Jurkat, Clone E6-1 (cell line): ENCODE measurements at regions not wholly inside any gene's neighbourhood (a gene's known extent, or its start where the extent isn't known, plus 50 kb on each side); places are given as distances from the start of the nearest gene placed in this dataset.

Experiments used
- DNase-seq: peaks from one replicate; pipeline ENCODE4 v3.0.0-alpha.2; 2011; ENCODE audit warnings: low read depth, low spot score
- H3K4me3 ChIP-seq: 2 replicates; pipeline ENCODE4 v1.5.1; 2011; ENCODE audit warnings: mild to moderate bottlenecking, low read length, control low read depth, moderate library complexity

- no peak overlapping the region for H3K4me3 ChIP-seq
- DNase-seq = no peak
These were observed 52.5 kb upstream of the PDE8B start for GRCh38 chr5:77157732-77158532.

GRCh38 chr5:77156379-77156778 is 54.1 kb upstream of the PDE8B start:
- no peak for DNase-seq
- H3K4me3 ChIP-seq = no peak overlapping the region

GRCh38 chr5:77155179-77155785 is 55.2 kb upstream of the PDE8B start:
- H3K4me3 ChIP-seq = no peak overlapping the region
- DNase-seq = peak; percentile 92

GRCh38 chr5:77152441-77152840 is 58.0 kb upstream of the PDE8B start:
- no peak for DNase-seq
- no peak overlapping the region for H3K4me3 ChIP-seq

GRCh38 chr5:77151501-77151900 is 59.0 kb upstream of the PDE8B start:
- no peak for DNase-seq
- H3K4me3 ChIP-seq = no peak overlapping the region

GRCh38 chr5:77146896-77147295 is 59.8 kb upstream of the ZBED3 start:
- H3K4me3 ChIP-seq = no peak overlapping the region
- DNase-seq = no peak

- no peak for DNase-seq
These were observed 58.6 kb upstream of the ZBED3 start for GRCh38 chr5:77145666-77146065.

GRCh38 chr5:77144837-77145139 is 57.7 kb upstream of the ZBED3 start:
- no peak for DNase-seq
- H3K4me3 ChIP-seq = no peak overlapping the region

More at GRCh38 chr5:77145666-77146065, 58.6 kb upstream of the ZBED3 start:
- no peak overlapping the region for H3K4me3 ChIP-seq

- H3K4me3 ChIP-seq = no peak overlapping the region
- peak; percentile 18 for DNase-seq
These were observed 57.1 kb upstream of the ZBED3 start for GRCh38 chr5:77143998-77144836.

- H3K4me3 ChIP-seq = no peak overlapping the region
- no peak for DNase-seq
These were observed 53.3 kb upstream of the ZBED3 start for GRCh38 chr5:77140350-77140749.

GRCh38 chr5:77139001-77139400 is 51.9 kb upstream of the ZBED3 start:
- DNase-seq = no peak
- H3K4me3 ChIP-seq = no peak overlapping the region
